NB4 (cell line): ENCODE measurements at regions not wholly inside any gene's neighbourhood (a gene's known extent, or its start where the extent isn't known, plus 50 kb on each side); places are given as distances from the start of the nearest gene placed in this dataset.

Experiments
- CTCF ChIP-seq: IDR thresholded peaks from one replicate; pipeline ENCODE4 v1.5.1; 2012; ENCODE audit warnings: low read depth, low read length
- POLR2A ChIP-seq: IDR thresholded peaks from 2 replicates; pipeline ENCODE4 v1.6.1; 2011; ENCODE audit warnings: mild to moderate bottlenecking; ENCODE audit not compliant: insufficient read length; ENCODE audit errors: extremely low read depth

GRCh38 chr10:124299696-124300095, 119.0 kb downstream of the OAT start:
- TF ChIP-seq POLR2A: no peak
- no peak for TF ChIP-seq CTCF
